ENCODE measurements at regions not wholly inside any gene's neighbourhood (a gene's known extent, or its start where the extent isn't known, plus 50 kb on each side); places are given as distances from the start of the nearest gene placed in this dataset.

- DNase-seq: no peak
- H3K4me3 ChIP-seq: no peak overlapping the region
- H3K27ac ChIP-seq: no peak overlapping the region
- WGBS, 2 donors: 77 to 88% methylated on average over 15 of the region's 15 CpGs
- H3K9me3 ChIP-seq: peaks cover 0 to 8% (median 0%) of the 10 kb centered on the region in 4 donors
- TF ChIP-seq EP300 (IDR thresholded peaks at IDR 0.05): no peak
- TF ChIP-seq CTCF (IDR thresholded peaks at IDR 0.05): no peak
- TF ChIP-seq POLR2A (IDR thresholded peaks at IDR 0.05): no peak
- TF ChIP-seq POLR2AphosphoS5 (IDR thresholded peaks at IDR 0.05): no peak
- H3K4me1 ChIP-seq: no peaks in the 10 kb centered on the region
- no peaks in the 10 kb centered on the region for H3K27me3 ChIP-seq
- intact Hi-C loops (cut with DNase I): no loop called here
- no peaks in the 10 kb centered on the region for H3K36me3 ChIP-seq
Observed at GRCh38 chr12:61023231-61023630, 1237.0 kb upstream of the USP15 start.

- no peaks in the 10 kb centered on the region for H3K9me3 ChIP-seq
- intact Hi-C loops (cut with DNase I): no loop called here
- no peak overlapping the region for H3K27ac ChIP-seq
- 81 to 84% methylated on average over 1 of the region's 1 CpG for WGBS, 2 donors
- TF ChIP-seq POLR2AphosphoS5 (IDR thresholded peaks at IDR 0.05) (no peak), CTCF (IDR thresholded peaks at IDR 0.05) (no peak), EP300 (IDR thresholded peaks at IDR 0.05) (no peak), POLR2A (IDR thresholded peaks at IDR 0.05) (no peak)
- no peaks in the 10 kb centered on the region for H3K27me3 ChIP-seq
- DNase-seq: no peak
- no peaks in the 10 kb centered on the region for H3K36me3 ChIP-seq
- H3K4me3 ChIP-seq: no peak overlapping the region
- no peaks in the 10 kb centered on the region for H3K4me1 ChIP-seq
Observed at GRCh38 chr12:61029516-61029915, 1230.7 kb upstream of the USP15 start.

- Histone ChIP-seq H3K36me3 (no peaks in the 10 kb centered on the region), H3K27ac (no peak overlapping the region), H3K4me1 (no peaks in the 10 kb centered on the region), H3K4me3 (no peak overlapping the region), H3K9me3 (no peaks in the 10 kb centered on the region), H3K27me3 (no peaks in the 10 kb centered on the region)
- WGBS, 2 donors: 69 to 83% methylated on average over 1 of the region's 1 CpG
- no peak for DNase-seq
- intact Hi-C loops (cut with DNase I): no loop called here
- TF ChIP-seq CTCF (IDR thresholded peaks at IDR 0.05): no peak
- no peak for TF ChIP-seq POLR2A (IDR thresholded peaks at IDR 0.05)
- TF ChIP-seq EP300 (IDR thresholded peaks at IDR 0.05): no peak
- no peak for TF ChIP-seq POLR2AphosphoS5 (IDR thresholded peaks at IDR 0.05)
Observed at GRCh38 chr12:61037792-61038191, 1222.4 kb upstream of the USP15 start.

- Histone ChIP-seq H3K4me1 (no peaks in the 10 kb centered on the region), H3K4me3 (no peak overlapping the region), H3K27ac (no peak overlapping the region), H3K9me3 (no peaks in the 10 kb centered on the region), H3K27me3 (no peaks in the 10 kb centered on the region), H3K36me3 (no peaks in the 10 kb centered on the region)
- intact Hi-C loops (cut with DNase I): no loop called here
- no peak for DNase-seq
- no peak for TF ChIP-seq CTCF (IDR thresholded peaks at IDR 0.05)
- TF ChIP-seq POLR2AphosphoS5 (IDR thresholded peaks at IDR 0.05): no peak
- TF ChIP-seq POLR2A (IDR thresholded peaks at IDR 0.05): no peak
- no peak for TF ChIP-seq EP300 (IDR thresholded peaks at IDR 0.05)
- WGBS, 2 donors: 68 to 83% methylated on average over 3 of the region's 3 CpGs
Observed at GRCh38 chr12:61043838-61044237, 1216.4 kb upstream of the USP15 start.

GRCh38 chr12:61044766-61045165 lies 1215.4 kb upstream of the USP15 start:
- H3K9me3 ChIP-seq: no peaks in the 10 kb centered on the region
- 58 to 59% methylated on average over 3 of the region's 3 CpGs for WGBS, 2 donors
- intact Hi-C loops (cut with DNase I): no loop called here

More at GRCh38 chr12:61044766-61045165, 1215.4 kb upstream of the USP15 start:
- H3K4me3 ChIP-seq: no peak overlapping the region
- H3K27ac ChIP-seq: no peak overlapping the region
- H3K36me3 ChIP-seq: no peaks in the 10 kb centered on the region
- no peaks in the 10 kb centered on the region for H3K4me1 ChIP-seq
- TF ChIP-seq EP300 (IDR thresholded peaks at IDR 0.05) (no peak), POLR2A (IDR thresholded peaks at IDR 0.05) (no peak), CTCF (IDR thresholded peaks at IDR 0.05) (no peak), POLR2AphosphoS5 (IDR thresholded peaks at IDR 0.05) (no peak)
- H3K27me3 ChIP-seq: no peaks in the 10 kb centered on the region
- no peak for DNase-seq

All from sigmoid colon (tissue), 6 donors.